ENCODE measurements at regions not wholly inside any gene's neighbourhood (a gene's known extent, or its start where the extent isn't known, plus 50 kb on each side); places are given as distances from the start of the nearest gene placed in this dataset.

DNA sequence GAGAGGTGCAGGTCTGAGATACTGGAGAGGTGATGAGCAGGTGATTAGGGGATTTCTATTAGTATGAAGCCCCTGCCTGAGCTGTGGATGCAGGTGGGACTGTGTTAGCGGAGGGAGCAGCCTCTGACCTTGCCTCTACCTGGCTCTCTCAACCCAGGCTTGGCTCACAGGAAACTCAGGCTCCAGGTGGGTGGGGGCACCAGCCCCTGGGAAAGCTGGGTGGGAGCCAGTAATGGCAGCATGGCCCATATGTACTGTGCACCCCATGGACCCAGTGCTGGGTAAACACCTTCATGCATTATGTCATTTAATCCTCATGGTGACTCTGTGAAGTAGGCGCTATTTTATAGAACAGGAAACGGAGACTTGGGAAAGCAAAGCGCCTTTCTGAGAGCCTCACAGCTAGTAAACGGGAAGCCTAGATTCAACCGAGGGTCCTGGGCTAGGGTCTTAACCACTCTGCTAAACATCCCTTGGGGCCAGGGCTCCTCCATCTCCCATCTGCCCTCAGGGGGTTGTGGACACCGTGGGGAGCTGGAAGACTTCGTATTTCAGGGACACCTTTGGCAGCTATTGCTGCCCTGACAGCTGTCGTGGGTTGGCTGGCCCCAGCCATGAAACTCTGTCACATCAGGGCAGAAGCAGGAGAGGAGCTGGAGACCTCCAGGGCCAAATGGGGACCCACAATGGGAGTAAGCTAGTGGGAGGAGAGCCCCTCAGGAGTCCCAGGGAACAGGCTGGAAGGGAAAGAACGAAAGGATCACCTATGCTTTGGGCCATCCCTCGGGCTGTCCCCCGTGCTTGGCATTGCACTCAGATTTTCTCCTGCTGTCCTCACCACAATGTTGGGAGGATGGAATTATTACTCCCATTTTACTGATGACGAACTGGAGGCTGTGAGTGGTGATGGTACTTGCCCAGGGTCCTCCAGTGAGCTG is 59.6 kb upstream of the CSF3R start:
- TF ChIP-seq, protein P1, sequence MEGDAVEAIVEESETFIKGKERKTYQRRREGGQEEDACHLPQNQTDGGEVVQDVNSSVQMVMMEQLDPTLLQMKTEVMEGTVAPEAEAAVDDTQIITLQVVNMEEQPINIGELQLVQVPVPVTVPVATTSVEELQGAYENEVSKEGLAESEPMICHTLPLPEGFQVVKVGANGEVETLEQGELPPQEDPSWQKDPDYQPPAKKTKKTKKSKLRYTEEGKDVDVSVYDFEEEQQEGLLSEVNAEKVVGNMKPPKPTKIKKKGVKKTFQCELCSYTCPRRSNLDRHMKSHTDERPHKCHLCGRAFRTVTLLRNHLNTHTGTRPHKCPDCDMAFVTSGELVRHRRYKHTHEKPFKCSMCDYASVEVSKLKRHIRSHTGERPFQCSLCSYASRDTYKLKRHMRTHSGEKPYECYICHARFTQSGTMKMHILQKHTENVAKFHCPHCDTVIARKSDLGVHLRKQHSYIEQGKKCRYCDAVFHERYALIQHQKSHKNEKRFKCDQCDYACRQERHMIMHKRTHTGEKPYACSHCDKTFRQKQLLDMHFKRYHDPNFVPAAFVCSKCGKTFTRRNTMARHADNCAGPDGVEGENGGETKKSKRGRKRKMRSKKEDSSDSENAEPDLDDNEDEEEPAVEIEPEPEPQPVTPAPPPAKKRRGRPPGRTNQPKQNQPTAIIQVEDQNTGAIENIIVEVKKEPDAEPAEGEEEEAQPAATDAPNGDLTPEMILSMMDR (IDR thresholded peaks at IDR 0.05) = no peak
- TF ChIP-seq POLR2A (IDR thresholded peaks at IDR 0.05) = no peak

Data from heart left ventricle (tissue), 13 donors.